Activated naive CD4-positive, alpha-beta T cell treated with anti-CD3 and anti-CD28 coated beads, Interleukin-2, amount 50 U/mL, for 24 hours (primary cell): ENCODE measurements at regions not wholly inside any gene's neighbourhood (a gene's known extent, or its start where the extent isn't known, plus 50 kb on each side); places are given as distances from the start of the nearest gene placed in this dataset.
"Not testable (repeated sequence)": the region's sequence is repeated elsewhere in the genome, so short reads cannot be mapped to it uniquely, and the experiment has no call there.

Source experiments
- H3K27ac Mint-ChIP-seq: one replicate; pipeline ENCODE4 v1.8.0; 2021; ENCODE audit warnings: mild to moderate bottlenecking, mixed read lengths
- H3K27me3 Mint-ChIP-seq: one replicate; pipeline ENCODE4 v1.8.0; 2021; ENCODE audit warnings: mixed read lengths
- H3K36me3 Mint-ChIP-seq: one replicate; pipeline ENCODE4 v1.8.0; 2021; ENCODE audit warnings: mixed read lengths
- H3K4me1 Mint-ChIP-seq: one replicate; pipeline ENCODE4 v1.8.0; 2021; ENCODE audit warnings: mixed read lengths
- H3K4me3 Mint-ChIP-seq: one replicate; pipeline ENCODE4 v1.8.0; 2021; ENCODE audit warnings: mild to moderate bottlenecking, mixed read lengths
- H3K9me3 Mint-ChIP-seq: one replicate; pipeline ENCODE4 v1.8.0; 2021; ENCODE audit warnings: mixed read lengths

- Mint-ChIP-seq H3K4me1 (no peaks in the 10 kb centered on the region), H3K4me3 (no peak overlapping the region), H3K27me3 (peaks cover 3% of the 10 kb centered on the region), H3K36me3 (no peaks in the 10 kb centered on the region), H3K9me3 (peaks cover 13% of the 10 kb centered on the region), H3K27ac (no peak overlapping the region)
Measured at GRCh38 chr4:141455651-141456050, 180.7 kb upstream of the IL15 start.

- peaks cover 4% of the 10 kb centered on the region for H3K27me3 Mint-ChIP-seq
- H3K4me1 Mint-ChIP-seq: no peaks in the 10 kb centered on the region
- H3K36me3 Mint-ChIP-seq: no peaks in the 10 kb centered on the region
- H3K27ac Mint-ChIP-seq: no peak overlapping the region
- H3K9me3 Mint-ChIP-seq: peaks cover 7% of the 10 kb centered on the region
- H3K4me3 Mint-ChIP-seq: no peak overlapping the region
Measured at GRCh38 chr4:141457653-141458052, 178.7 kb upstream of the IL15 start.

- H3K4me3 Mint-ChIP-seq: no peak overlapping the region
- H3K27ac Mint-ChIP-seq: no peak overlapping the region
- no peaks in the 10 kb centered on the region for H3K36me3 Mint-ChIP-seq
- peaks cover 4% of the 10 kb centered on the region for H3K27me3 Mint-ChIP-seq
- H3K4me1 Mint-ChIP-seq: no peaks in the 10 kb centered on the region
- peaks cover 6% of the 10 kb centered on the region for H3K9me3 Mint-ChIP-seq
Measured at GRCh38 chr4:141458501-141458900, 177.9 kb upstream of the IL15 start.

DNA sequence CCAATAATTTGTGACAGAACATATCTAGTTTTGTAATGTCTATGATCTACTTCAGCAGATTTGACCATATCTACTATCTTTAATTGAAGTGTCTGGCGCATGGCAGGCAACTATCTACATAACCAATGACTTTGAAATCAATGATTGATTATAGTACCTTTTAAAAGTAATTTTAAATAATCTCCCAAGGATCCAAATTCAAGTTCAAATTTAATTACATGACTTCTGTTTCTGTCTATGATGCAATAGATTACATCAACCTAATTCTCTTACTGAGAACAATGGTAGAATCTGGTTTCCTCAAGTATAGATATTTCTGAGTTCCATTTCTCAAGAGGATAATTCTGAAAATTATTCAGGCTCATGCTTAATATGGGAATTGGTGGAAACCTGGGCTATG lies 177.4 kb upstream of the IL15 start:
- Mint-ChIP-seq H3K27ac (no peak overlapping the region), H3K27me3 (peaks cover 4% of the 10 kb centered on the region), H3K36me3 (no peaks in the 10 kb centered on the region), H3K4me1 (no peaks in the 10 kb centered on the region), H3K4me3 (no peak overlapping the region), H3K9me3 (peaks cover under 1% of the 10 kb centered on the region)

GRCh38 chr4:141462361-141462760 lies 174.0 kb upstream of the IL15 start:
- Mint-ChIP-seq H3K27ac (no peak overlapping the region), H3K36me3 (no peaks in the 10 kb centered on the region), H3K4me3 (no peak overlapping the region), H3K4me1 (no peaks in the 10 kb centered on the region), H3K27me3 (peaks cover 5% of the 10 kb centered on the region), H3K9me3 (no peaks in the 10 kb centered on the region)

- peaks cover 5% of the 10 kb centered on the region for H3K27me3 Mint-ChIP-seq
- H3K4me1 Mint-ChIP-seq: no peaks in the 10 kb centered on the region
- H3K36me3 Mint-ChIP-seq: no peaks in the 10 kb centered on the region
- no peak overlapping the region for H3K4me3 Mint-ChIP-seq
- H3K27ac Mint-ChIP-seq: no peak overlapping the region
- no peaks in the 10 kb centered on the region for H3K9me3 Mint-ChIP-seq
Measured at GRCh38 chr4:141463678-141464077, 172.7 kb upstream of the IL15 start.

DNA sequence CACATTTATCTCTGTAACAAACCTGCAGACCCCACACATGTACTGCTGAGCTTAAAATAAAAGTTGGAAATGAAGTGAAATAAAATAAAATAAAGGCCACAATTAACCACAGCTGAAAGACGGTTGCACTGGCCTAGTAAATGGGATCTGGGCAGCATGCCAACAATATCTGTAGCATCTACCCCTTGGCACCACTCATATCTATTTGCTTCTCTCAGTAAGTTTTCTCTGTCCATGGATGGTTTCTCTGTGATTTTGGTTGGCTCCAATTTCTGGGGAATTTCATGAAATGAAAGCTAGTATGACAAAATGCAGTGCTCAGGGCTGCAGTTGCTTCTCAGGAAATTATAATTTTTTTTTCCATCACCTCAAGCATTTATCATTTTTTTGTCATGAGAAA lies 172.0 kb upstream of the IL15 start:
- Mint-ChIP-seq H3K4me3 (no peak overlapping the region), H3K36me3 (no peaks in the 10 kb centered on the region), H3K27me3 (peaks cover 3% of the 10 kb centered on the region), H3K9me3 (no peaks in the 10 kb centered on the region), H3K27ac (no peak overlapping the region), H3K4me1 (no peaks in the 10 kb centered on the region)

- H3K4me1 Mint-ChIP-seq: no peaks in the 10 kb centered on the region
- H3K27me3 Mint-ChIP-seq: peaks cover 3% of the 10 kb centered on the region
- H3K4me3 Mint-ChIP-seq: no peak overlapping the region
- no peak overlapping the region for H3K27ac Mint-ChIP-seq
- H3K36me3 Mint-ChIP-seq: no peaks in the 10 kb centered on the region
- no peaks in the 10 kb centered on the region for H3K9me3 Mint-ChIP-seq
Measured at GRCh38 chr4:141465171-141465570, 171.2 kb upstream of the IL15 start.

GRCh38 chr4:141467225-141467624 lies 169.2 kb upstream of the IL15 start:
- no peak overlapping the region for H3K27ac Mint-ChIP-seq
- H3K4me3 Mint-ChIP-seq: no peak overlapping the region
- H3K27me3 Mint-ChIP-seq: peaks cover 2% of the 10 kb centered on the region
- no peaks in the 10 kb centered on the region for H3K4me1 Mint-ChIP-seq
- no peaks in the 10 kb centered on the region for H3K9me3 Mint-ChIP-seq
- H3K36me3 Mint-ChIP-seq: no peaks in the 10 kb centered on the region

DNA sequence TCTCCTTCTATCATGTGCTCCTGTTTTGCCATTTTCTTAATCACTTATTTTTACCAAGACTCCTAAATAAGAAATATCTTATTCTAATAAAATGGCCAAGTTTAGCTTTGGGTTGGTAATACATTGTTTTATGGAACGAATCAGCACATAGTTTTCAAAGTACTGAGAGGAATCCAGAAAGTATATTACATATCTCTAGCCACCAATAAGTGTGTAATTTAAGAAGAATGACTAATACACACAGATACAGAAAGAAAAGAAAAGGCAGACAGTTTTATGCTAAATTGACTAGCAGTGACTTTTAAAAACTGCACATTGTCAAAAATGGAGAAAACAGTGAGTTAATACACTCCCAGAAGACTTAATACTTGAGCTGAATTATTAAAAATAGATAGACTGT lies 167.0 kb upstream of the IL15 start:
- Mint-ChIP-seq H3K27me3 (peaks cover 2% of the 10 kb centered on the region), H3K4me1 (no peaks in the 10 kb centered on the region), H3K4me3 (no peak overlapping the region), H3K9me3 (no peaks in the 10 kb centered on the region), H3K36me3 (no peaks in the 10 kb centered on the region), H3K27ac (no peak overlapping the region)

DNA sequence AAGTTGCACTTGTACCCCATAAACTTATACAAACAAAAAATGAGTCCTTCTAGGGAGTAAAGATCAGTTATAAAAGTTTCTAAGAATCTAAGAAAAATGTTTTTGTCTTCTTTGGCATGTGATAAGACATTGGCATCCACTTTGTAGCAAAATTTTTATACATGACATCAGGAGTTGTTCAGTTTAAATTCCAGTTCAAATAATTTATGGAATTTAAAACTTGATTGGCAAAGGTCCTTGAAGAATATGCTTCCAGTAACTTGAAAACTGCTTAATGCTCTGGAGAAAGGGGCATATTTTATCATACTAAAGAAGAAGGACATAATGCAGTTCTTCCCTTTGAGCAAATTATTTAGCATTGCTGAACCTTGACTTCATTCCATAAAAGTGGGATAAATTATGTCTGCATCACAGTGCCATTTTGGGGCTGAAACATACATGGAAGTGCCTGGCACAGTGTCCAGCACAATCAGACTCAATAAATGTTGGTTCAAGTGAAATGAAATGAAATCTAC lies 163.3 kb upstream of the IL15 start:
- Mint-ChIP-seq H3K27ac (no peak overlapping the region), H3K4me3 (no peak overlapping the region), H3K27me3 (peaks cover 2% of the 10 kb centered on the region), H3K9me3 (no peaks in the 10 kb centered on the region), H3K4me1 (no peaks in the 10 kb centered on the region), H3K36me3 (no peaks in the 10 kb centered on the region)

GRCh38 chr4:141473952-141474351 lies 162.4 kb upstream of the IL15 start:
- Mint-ChIP-seq H3K27ac (no peak overlapping the region), H3K4me3 (no peak overlapping the region), H3K4me1 (no peaks in the 10 kb centered on the region), H3K36me3 (no peaks in the 10 kb centered on the region), H3K27me3 (peaks cover 2% of the 10 kb centered on the region), H3K9me3 (no peaks in the 10 kb centered on the region)

DNA sequence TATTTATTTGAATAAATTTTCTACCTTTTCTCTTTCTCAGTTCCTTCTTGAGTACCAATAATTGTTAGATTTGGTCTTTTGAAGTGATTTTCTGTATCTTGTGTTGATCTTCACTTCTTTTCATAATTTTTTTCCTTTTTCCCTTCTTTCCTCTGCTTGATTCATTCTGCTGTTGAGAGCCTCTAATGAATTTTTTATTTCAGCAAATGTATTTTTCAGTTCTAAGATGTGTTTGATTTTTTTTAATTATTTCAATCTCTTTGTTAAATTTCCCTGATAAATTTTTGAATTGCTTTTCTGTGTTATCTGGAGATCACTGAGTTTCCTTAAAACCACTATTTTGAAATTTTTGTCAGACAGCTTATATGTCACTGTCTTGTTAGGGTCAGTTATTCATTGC lies 155.4 kb upstream of the IL15 start:
- Mint-ChIP-seq H3K27me3 (no peaks in the 10 kb centered on the region), H3K4me1 (no peaks in the 10 kb centered on the region), H3K4me3 (no peak overlapping the region), H3K36me3 (no peaks in the 10 kb centered on the region), H3K9me3 (peaks cover 40% of the 10 kb centered on the region), H3K27ac (no peak overlapping the region)

DNA sequence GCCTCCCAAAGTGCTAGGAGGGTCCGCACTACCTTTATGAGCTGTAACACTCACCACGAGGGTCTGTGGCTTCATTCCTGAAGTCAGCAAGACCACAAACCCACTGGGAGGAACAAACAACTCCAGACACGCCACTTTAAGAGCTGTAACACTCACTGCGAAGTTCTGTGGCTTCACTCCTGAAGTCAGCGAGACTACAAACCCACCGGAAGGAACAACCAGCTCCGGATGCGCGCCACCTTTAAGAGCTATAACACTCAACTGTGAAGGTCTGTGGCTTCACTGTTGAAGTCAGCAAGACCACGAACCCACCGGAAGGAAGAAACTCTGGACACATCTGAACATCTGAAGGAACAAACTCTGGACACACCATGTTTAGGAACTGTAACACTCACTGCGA lies 152.1 kb upstream of the IL15 start:
- peaks cover 46% of the 10 kb centered on the region for H3K9me3 Mint-ChIP-seq
- not testable (repeated sequence) for H3K4me1 Mint-ChIP-seq, H3K27ac Mint-ChIP-seq, H3K27me3 Mint-ChIP-seq, H3K36me3 Mint-ChIP-seq, H3K4me3 Mint-ChIP-seq

DNA sequence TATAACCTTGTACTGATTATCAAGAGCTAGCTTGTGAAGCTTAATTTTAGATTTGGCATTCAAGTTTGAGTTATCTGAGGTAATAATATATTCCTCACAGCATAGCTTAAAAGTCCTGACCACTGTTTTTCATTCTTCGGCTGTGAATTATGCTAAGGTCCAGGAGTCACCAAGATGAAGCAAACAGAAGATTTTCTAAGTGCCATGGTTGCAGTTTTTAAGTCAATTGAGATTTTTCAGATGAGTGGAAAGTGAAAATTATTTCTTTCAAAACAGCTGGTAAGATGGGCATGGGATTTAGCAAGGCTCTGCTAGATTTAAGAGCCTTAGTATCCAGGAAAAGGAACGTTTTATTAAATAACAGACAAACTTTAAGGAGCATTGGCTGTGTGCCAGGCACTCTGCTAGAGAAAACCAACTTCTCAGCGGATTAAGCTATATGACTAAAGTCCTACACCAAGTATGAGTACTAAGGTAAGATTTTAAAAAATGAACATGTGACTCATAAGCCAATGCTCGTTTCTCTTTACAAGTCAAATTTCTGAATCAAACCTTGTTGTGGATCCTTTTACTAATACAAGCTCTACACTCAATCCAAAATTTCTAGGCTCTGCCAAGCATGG lies 149.9 kb upstream of the IL15 start:
- peaks cover 24% of the 10 kb centered on the region for H3K9me3 Mint-ChIP-seq
- no peak overlapping the region for H3K27ac Mint-ChIP-seq

DNA sequence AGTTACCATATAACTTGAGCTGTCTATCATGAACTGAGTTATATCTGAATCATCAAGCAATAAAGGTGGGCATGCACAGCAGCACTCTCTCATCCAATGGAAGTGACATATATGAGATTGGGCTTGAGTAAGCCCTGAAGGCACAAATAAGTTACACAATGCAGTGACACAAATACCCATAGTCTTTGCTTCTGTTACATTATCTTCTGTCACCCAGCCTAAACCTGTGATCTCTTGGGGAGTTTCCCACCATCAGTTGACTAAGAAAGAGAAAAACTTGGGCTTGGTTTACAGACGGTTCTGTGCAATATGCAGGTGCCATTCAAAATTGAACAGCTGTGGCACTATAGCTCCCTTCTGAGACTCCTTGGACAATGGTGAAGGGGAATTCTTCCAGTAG lies 138.8 kb upstream of the IL15 start:
- no peak overlapping the region for H3K4me3 Mint-ChIP-seq
- H3K27ac Mint-ChIP-seq: no peak overlapping the region
- H3K9me3 Mint-ChIP-seq: no peaks in the 10 kb centered on the region
- no peaks in the 10 kb centered on the region for H3K36me3 Mint-ChIP-seq
- H3K27me3 Mint-ChIP-seq: no peaks in the 10 kb centered on the region
- no peaks in the 10 kb centered on the region for H3K4me1 Mint-ChIP-seq

More for the DNA sequence above, 149.9 kb upstream of the IL15 start:
- Mint-ChIP-seq H3K27me3 (peaks cover 3% of the 10 kb centered on the region), H3K4me3 (no peak overlapping the region), H3K36me3 (no peaks in the 10 kb centered on the region), H3K4me1 (no peaks in the 10 kb centered on the region)

DNA sequence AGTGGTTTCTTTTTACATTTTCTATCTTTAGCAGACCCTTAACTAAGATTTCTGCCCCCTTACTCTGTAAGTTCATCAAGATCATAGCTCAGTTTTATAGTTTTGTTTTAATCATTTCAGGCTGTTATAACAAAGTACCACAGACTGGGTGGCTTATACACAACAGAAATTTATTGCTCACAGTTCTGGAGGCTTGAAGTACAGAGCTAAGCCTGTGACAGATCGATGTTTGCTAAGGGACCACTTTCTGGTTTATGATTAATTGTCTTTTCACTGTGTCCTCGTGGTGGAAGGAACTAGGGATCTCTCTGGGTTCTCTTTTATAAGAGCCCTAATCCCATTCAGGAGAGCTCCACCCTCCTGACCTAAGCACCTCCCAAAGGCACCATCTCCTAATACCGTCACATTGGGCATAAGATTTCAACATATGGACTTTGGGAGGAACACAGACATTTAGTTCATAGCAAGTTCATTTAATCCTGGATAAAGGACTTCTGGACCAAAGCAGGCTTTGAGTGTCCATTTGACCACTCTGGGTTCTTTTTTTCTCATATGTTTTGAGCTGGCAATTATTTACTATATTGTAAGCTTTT lies 137.0 kb upstream of the IL15 start:
- H3K4me3 Mint-ChIP-seq: no peak overlapping the region
- H3K36me3 Mint-ChIP-seq: no peaks in the 10 kb centered on the region
- no peaks in the 10 kb centered on the region for H3K27me3 Mint-ChIP-seq
- H3K4me1 Mint-ChIP-seq: no peaks in the 10 kb centered on the region
- H3K9me3 Mint-ChIP-seq: no peaks in the 10 kb centered on the region
- no peak overlapping the region for H3K27ac Mint-ChIP-seq
